ENCODE measurements at regions not wholly inside any gene's neighbourhood (a gene's known extent, or its start where the extent isn't known, plus 50 kb on each side); places are given as distances from the start of the nearest gene placed in this dataset.

DNA sequence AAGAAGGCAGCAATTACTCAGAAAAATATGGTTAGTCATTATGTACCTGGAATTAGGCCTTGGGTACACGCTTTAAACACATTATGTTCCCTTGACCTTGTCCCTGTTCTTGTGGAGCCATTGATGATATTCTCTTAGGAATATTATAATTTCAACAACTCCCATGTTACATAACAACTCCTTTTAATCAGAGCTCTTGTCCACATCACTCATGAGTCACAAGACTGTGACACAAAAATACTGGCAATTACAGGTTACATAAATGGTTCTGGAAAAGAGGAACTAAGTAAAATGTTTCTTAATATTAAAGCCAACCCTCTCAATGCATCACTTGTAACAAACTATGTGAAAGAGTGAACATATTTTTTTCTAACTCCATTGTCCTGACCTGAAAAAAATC is 143.8 kb upstream of the PCLO start:
- intact Hi-C loops (cut with DNase I): no loop called here
- FAIRE-seq: no peak
- Histone ChIP-seq H3K4me3 (ENCODE audit: low read length in 3 of 3) (no peak overlapping the region), H3K27ac (ENCODE audit: low read depth in 2 of 2, low read length in 2 of 2) (no peak overlapping the region), H3K4me1 (ENCODE audit: control insufficient read depth in 2 of 3, insufficient read depth in 2 of 3, low read depth in 1 of 3, low read length in 3 of 3) (no peaks in the 10 kb centered on the region), H3K9me3 (ENCODE audit: control insufficient read depth in 2 of 3, insufficient read depth in 1 of 3, low read length in 3 of 3) (no peaks in the 10 kb centered on the region), H3K36me3 (ENCODE audit: control insufficient read depth in 2 of 3, insufficient read depth in 3 of 3, low read length in 3 of 3) (no peaks in the 10 kb centered on the region), H3K9ac (ENCODE audit: low read length in 3 of 3) (no peak overlapping the region), H3K27me3 (ENCODE audit: control insufficient read depth, insufficient read depth, low read length) (no peaks in the 10 kb centered on the region)
- TF ChIP-seq, protein P1, sequence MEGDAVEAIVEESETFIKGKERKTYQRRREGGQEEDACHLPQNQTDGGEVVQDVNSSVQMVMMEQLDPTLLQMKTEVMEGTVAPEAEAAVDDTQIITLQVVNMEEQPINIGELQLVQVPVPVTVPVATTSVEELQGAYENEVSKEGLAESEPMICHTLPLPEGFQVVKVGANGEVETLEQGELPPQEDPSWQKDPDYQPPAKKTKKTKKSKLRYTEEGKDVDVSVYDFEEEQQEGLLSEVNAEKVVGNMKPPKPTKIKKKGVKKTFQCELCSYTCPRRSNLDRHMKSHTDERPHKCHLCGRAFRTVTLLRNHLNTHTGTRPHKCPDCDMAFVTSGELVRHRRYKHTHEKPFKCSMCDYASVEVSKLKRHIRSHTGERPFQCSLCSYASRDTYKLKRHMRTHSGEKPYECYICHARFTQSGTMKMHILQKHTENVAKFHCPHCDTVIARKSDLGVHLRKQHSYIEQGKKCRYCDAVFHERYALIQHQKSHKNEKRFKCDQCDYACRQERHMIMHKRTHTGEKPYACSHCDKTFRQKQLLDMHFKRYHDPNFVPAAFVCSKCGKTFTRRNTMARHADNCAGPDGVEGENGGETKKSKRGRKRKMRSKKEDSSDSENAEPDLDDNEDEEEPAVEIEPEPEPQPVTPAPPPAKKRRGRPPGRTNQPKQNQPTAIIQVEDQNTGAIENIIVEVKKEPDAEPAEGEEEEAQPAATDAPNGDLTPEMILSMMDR (IDR thresholded peaks at IDR 0.05; ENCODE audit: borderline replicate concordance, extremely low read depth, insufficient read depth): no peak
- DNase-seq: no peak

DNA sequence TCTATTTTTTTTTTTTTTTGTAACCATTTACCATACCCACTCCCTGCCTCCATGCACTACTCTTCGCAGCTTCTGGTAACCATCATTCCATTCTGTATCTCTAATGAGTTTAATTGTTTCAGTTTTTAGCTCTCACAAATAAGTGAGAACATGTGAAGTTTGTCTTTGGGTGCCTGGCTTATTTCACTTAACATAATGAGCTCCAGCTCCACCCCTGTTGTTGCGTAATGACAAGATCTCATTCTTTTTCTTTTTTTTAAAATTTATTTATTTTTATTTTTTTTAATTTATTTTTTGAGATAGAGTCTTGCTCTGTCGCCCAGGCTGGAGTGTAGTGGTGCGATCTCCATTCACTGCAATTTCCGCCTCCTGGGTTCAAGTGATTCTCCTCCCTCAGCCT is 142.3 kb upstream of the PCLO start:
- no peaks in the 10 kb centered on the region for H3K27me3 ChIP-seq (ENCODE audit: control insufficient read depth, insufficient read depth, low read length)
- intact Hi-C loops (cut with DNase I): no loop called here
- H3K4me3 ChIP-seq (ENCODE audit: low read length in 3 of 3): no peak overlapping the region
- H3K9ac ChIP-seq (ENCODE audit: low read length in 3 of 3): no peak overlapping the region
- FAIRE-seq (no peak), DNase-seq (no peak)
- no peaks in the 10 kb centered on the region for H3K4me1 ChIP-seq (ENCODE audit: control insufficient read depth in 2 of 3, insufficient read depth in 2 of 3, low read depth in 1 of 3, low read length in 3 of 3)
- H3K27ac ChIP-seq (ENCODE audit: low read depth in 2 of 2, low read length in 2 of 2): no peak overlapping the region
- TF ChIP-seq, protein P1 (IDR thresholded peaks at IDR 0.05; ENCODE audit: borderline replicate concordance, extremely low read depth, insufficient read depth): no peak
- no peaks in the 10 kb centered on the region for H3K9me3 ChIP-seq (ENCODE audit: control insufficient read depth in 2 of 3, insufficient read depth in 1 of 3, low read length in 3 of 3)
- H3K36me3 ChIP-seq (ENCODE audit: control insufficient read depth in 2 of 3, insufficient read depth in 3 of 3, low read length in 3 of 3): no peaks in the 10 kb centered on the region

DNA sequence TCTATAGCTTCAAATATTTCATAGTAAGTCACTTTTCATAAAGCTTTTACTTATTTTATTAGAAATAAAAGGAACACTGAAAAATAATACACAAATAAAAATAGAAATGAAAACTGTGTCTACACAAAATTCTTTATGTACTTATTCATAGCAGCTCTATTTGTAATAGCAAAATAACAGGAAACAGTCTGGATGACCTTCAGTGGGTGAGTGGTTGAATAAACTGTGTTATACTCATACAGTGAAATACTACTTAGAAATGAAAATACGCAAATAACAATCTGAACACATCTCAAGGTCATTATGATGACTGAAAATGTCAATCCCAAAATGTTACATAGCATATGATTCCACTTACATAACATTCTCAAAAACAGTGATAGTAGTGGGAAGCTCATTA is 138.7 kb upstream of the PCLO start:
- no peak overlapping the region for H3K9ac ChIP-seq (ENCODE audit: low read length in 3 of 3)

DNA sequence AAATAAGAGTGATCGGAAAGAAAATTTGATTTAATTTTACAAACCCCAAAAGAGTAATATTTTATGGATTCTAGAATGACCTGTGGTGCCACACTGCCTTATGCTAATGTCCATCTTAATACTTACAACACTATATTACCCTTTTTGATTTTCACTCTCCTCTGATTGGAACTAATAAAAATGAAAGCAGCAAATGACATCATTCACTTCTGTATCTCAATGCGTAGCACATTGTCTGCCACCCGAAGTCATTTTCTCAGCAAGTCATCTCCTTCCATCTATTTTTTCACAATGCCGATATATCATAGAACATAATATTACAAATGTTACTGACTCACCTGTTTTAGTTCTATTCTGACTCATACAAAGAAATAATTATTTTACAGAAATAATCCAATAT is 127.5 kb upstream of the PCLO start:
- no peak overlapping the region for H3K4me3 ChIP-seq (ENCODE audit: low read length in 3 of 3)
- no peak overlapping the region for H3K27ac ChIP-seq (ENCODE audit: low read depth in 2 of 2, low read length in 2 of 2)
- no peak overlapping the region for H3K9ac ChIP-seq (ENCODE audit: low read length in 3 of 3)
- FAIRE-seq: no peak
- no peaks in the 10 kb centered on the region for H3K9me3 ChIP-seq (ENCODE audit: control insufficient read depth in 2 of 3, insufficient read depth in 1 of 3, low read length in 3 of 3)
- H3K36me3 ChIP-seq (ENCODE audit: control insufficient read depth in 2 of 3, insufficient read depth in 3 of 3, low read length in 3 of 3): no peaks in the 10 kb centered on the region
- no peak for DNase-seq
- H3K27me3 ChIP-seq (ENCODE audit: control insufficient read depth, insufficient read depth, low read length): no peaks in the 10 kb centered on the region
- no peaks in the 10 kb centered on the region for H3K4me1 ChIP-seq (ENCODE audit: control insufficient read depth in 2 of 3, insufficient read depth in 2 of 3, low read depth in 1 of 3, low read length in 3 of 3)
- TF ChIP-seq, protein P1 (IDR thresholded peaks at IDR 0.05; ENCODE audit: borderline replicate concordance, extremely low read depth, insufficient read depth): no peak
- intact Hi-C loops (cut with DNase I): no loop called here

More for the DNA sequence above, 138.7 kb upstream of the PCLO start:
- Histone ChIP-seq H3K27me3 (ENCODE audit: control insufficient read depth, insufficient read depth, low read length) (no peaks in the 10 kb centered on the region), H3K4me3 (ENCODE audit: low read length in 3 of 3) (no peak overlapping the region), H3K27ac (ENCODE audit: low read depth in 2 of 2, low read length in 2 of 2) (no peak overlapping the region), H3K36me3 (ENCODE audit: control insufficient read depth in 2 of 3, insufficient read depth in 3 of 3, low read length in 3 of 3) (no peaks in the 10 kb centered on the region), H3K4me1 (ENCODE audit: control insufficient read depth in 2 of 3, insufficient read depth in 2 of 3, low read depth in 1 of 3, low read length in 3 of 3) (no peaks in the 10 kb centered on the region), H3K9me3 (ENCODE audit: control insufficient read depth in 2 of 3, insufficient read depth in 1 of 3, low read length in 3 of 3) (no peaks in the 10 kb centered on the region)
- TF ChIP-seq, protein P1 (IDR thresholded peaks at IDR 0.05; ENCODE audit: borderline replicate concordance, extremely low read depth, insufficient read depth): no peak
- intact Hi-C loops (cut with DNase I): no loop called here
- DNase-seq (no peak), FAIRE-seq (no peak)

Measured in kidney (tissue), 13 donors.